ENCODE measurements at regions not wholly inside any gene's neighbourhood (a gene's known extent, or its start where the extent isn't known, plus 50 kb on each side); places are given as distances from the start of the nearest gene placed in this dataset.

DNA sequence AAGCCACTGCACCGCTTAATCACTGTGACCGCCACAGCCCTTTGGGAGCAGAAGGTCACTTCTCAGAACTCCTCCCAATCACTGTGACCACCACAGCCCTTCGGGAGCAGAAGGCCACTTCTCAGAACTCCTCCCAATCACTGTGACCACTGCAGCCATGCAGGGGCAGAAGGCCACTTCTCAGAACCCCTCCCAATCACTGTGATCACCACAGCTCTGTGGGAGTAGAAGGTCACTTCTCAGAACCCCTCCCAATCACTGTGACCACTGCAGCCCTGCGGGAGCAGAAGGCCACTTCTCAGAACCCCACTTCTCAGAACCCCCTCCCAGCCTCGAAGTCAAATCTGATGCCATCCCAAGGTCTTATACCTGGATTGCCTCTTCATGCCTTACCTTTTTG is 56.8 kb upstream of the DAPL1 start:
- TF ChIP-seq, protein P1, sequence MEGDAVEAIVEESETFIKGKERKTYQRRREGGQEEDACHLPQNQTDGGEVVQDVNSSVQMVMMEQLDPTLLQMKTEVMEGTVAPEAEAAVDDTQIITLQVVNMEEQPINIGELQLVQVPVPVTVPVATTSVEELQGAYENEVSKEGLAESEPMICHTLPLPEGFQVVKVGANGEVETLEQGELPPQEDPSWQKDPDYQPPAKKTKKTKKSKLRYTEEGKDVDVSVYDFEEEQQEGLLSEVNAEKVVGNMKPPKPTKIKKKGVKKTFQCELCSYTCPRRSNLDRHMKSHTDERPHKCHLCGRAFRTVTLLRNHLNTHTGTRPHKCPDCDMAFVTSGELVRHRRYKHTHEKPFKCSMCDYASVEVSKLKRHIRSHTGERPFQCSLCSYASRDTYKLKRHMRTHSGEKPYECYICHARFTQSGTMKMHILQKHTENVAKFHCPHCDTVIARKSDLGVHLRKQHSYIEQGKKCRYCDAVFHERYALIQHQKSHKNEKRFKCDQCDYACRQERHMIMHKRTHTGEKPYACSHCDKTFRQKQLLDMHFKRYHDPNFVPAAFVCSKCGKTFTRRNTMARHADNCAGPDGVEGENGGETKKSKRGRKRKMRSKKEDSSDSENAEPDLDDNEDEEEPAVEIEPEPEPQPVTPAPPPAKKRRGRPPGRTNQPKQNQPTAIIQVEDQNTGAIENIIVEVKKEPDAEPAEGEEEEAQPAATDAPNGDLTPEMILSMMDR (IDR thresholded peaks at IDR 0.05) = no peak
- TF ChIP-seq POLR2AphosphoS5 (IDR thresholded peaks at IDR 0.05) = no peak
- TF ChIP-seq POLR2A (IDR thresholded peaks at IDR 0.05) = no peak

Data from prostate gland (tissue), 2 donors.